Endothelial cell of umbilical vein (primary cell): ENCODE measurements at regions not wholly inside any gene's neighbourhood (a gene's known extent, or its start where the extent isn't known, plus 50 kb on each side); places are given as distances from the start of the nearest gene placed in this dataset.

Experiments used
- BruUV-seq: library from RNA; stranded (reverse); fragments of 400-500 nt; replicated peaks from 2 replicates; lab custom pipeline; 2021; lab: Mats Ljungman, UMichigan
- CTCF ChIA-PET: fragments of 300-600, 350-600 bp; sonication (Branson Sonifier 250); formaldehyde crosslinking; loops from one replicate; lab custom pipeline; 2021; ENCODE audit warnings: antibody characterized with exemption, inconsistent platforms; lab: Charles Lee
- POLR2A ChIA-PET: fragments of 300-600, 350-600 bp; sonication (Branson Sonifier 250); formaldehyde crosslinking; loops from one replicate; lab custom pipeline; 2021; ENCODE audit warnings: antibody characterized with exemption, inconsistent platforms; lab: Charles Lee
- DNase-seq: peaks from one replicate; pipeline ENCODE4 v3.0.0-alpha.2; 2011; ENCODE audit warnings: low read depth, low spot score
- FAIRE-seq: peaks from 2 replicates; lab custom pipeline; 2011; peaks lifted over from hg19 to GRCh38; lab: Jason Lieb, UNC
- H2AFZ ChIP-seq: 2 replicates; pipeline ENCODE4 v1.6.0; 2012; ENCODE audit warnings: low read depth, low read length, control low read depth, inconsistent platforms
- H3K27ac ChIP-seq: 2 replicates; pipeline ENCODE4 v1.5.1; 2011; ENCODE audit warnings: low read depth, mild to moderate bottlenecking, control low read depth, low read length, moderate library complexity; ENCODE audit not compliant: insufficient read depth
- H3K27me3 ChIP-seq, 2 experiments: 2 replicates each; pipeline versions ENCODE4 v1.6.0 to v1.6.1; 2011; ENCODE audit warnings: low read length in 2 of 2, mixed read lengths in 1 of 2; ENCODE audit not compliant: control insufficient read depth in 2 of 2, insufficient read depth in 2 of 2
- H3K36me3 ChIP-seq, 2 experiments: 2 replicates in 1 of 2; 3 replicates in 1 of 2; pipeline ENCODE4 v1.5.1; 2011; ENCODE audit warnings: low read length in 2 of 2, mild to moderate bottlenecking in 1 of 2, moderate library complexity in 1 of 2; ENCODE audit not compliant: control insufficient read depth in 2 of 2, insufficient read depth in 2 of 2; ENCODE audit errors: extremely low read depth in 1 of 2
- H3K4me1 ChIP-seq: 3 replicates; pipeline ENCODE4 v1.5.1; 2011; ENCODE audit warnings: mild to moderate bottlenecking, low read length; ENCODE audit not compliant: control insufficient read depth, insufficient read depth; ENCODE audit errors: extremely low read depth
- H3K4me2 ChIP-seq: 2 replicates; pipeline ENCODE4 v1.6.1; 2011; ENCODE audit warnings: low read length, control low read depth, mixed read lengths; ENCODE audit not compliant: insufficient read depth
- H3K4me3 ChIP-seq, 3 experiments: fragments of 200-600 bp in 1 of 3; sonication (generic), shearing (Covaris generic) in 1 of 3; replicated peaks in 1 of 3; 2 replicates each; pipeline ENCODE4 v1.5.1; 2011 to 2016; ENCODE audit warnings: control low read depth in 3 of 3, low read length in 3 of 3, mild to moderate bottlenecking in 2 of 3, inconsistent platforms in 1 of 3, low read depth in 1 of 3, moderate library complexity in 1 of 3; ENCODE audit not compliant: insufficient read depth in 1 of 3
- H3K79me2 ChIP-seq: 2 replicates; pipeline ENCODE4 v1.6.0; 2012; ENCODE audit warnings: low read length, inconsistent platforms; ENCODE audit not compliant: control insufficient read depth, insufficient read depth
- H3K9ac ChIP-seq: replicated peaks from 2 replicates; pipeline ENCODE3; 2011; ENCODE audit warnings: low read length, control low read depth; ENCODE audit not compliant: insufficient read depth; ENCODE audit errors: extremely low read depth
- H3K9me1 ChIP-seq: replicated peaks from 3 replicates; pipeline ENCODE4 v1.6.0; 2011; ENCODE audit warnings: mild to moderate bottlenecking, low read length; ENCODE audit not compliant: control insufficient read depth, insufficient read depth; ENCODE audit errors: extremely low read depth
- H3K9me3 ChIP-seq: replicated peaks from 2 replicates; pipeline ENCODE4 v1.5.1; 2012; ENCODE audit warnings: low read length, inconsistent platforms; ENCODE audit not compliant: control insufficient read depth, insufficient read depth
- H4K20me1 ChIP-seq: replicated peaks from 2 replicates; pipeline ENCODE3; 2011; ENCODE audit warnings: mild to moderate bottlenecking, low read length; ENCODE audit not compliant: control insufficient read depth, insufficient read depth; ENCODE audit errors: extremely low read depth
- EZH2 ChIP-seq: IDR thresholded peaks from 2 replicates; pipeline ENCODE4 v1.6.1; 2012; ENCODE audit warnings: borderline replicate concordance, low read depth, mild to moderate bottlenecking, moderate library complexity, low read length, inconsistent platforms; ENCODE audit not compliant: severe bottlenecking
- FOS ChIP-seq: IDR thresholded peaks from 2 replicates; pipeline ENCODE4 v1.6.1; 2011; ENCODE audit warnings: mild to moderate bottlenecking, low read length, moderate library complexity, borderline replicate concordance; ENCODE audit not compliant: insufficient read depth
- GATA2 ChIP-seq: IDR thresholded peaks from 2 replicates; pipeline ENCODE4 v1.7.0; 2011; ENCODE audit warnings: low read depth, mild to moderate bottlenecking, moderate library complexity, mixed read lengths, low read length; ENCODE audit not compliant: insufficient read length, insufficient read depth
- JUN ChIP-seq: IDR thresholded peaks from 2 replicates; pipeline ENCODE4 v1.6.1; 2011; ENCODE audit warnings: borderline replicate concordance, low read depth; ENCODE audit not compliant: insufficient read length, insufficient read depth
- MYC ChIP-seq: IDR thresholded peaks from one replicate; pipeline ENCODE4 v1.6.1; 2011; ENCODE audit warnings: mild to moderate bottlenecking, low read depth, low read length
- POLR2A ChIP-seq: IDR thresholded peaks from 2 replicates; pipeline ENCODE4 v1.6.1; 2012; ENCODE audit warnings: low read depth, mild to moderate bottlenecking, control low read depth, low read length
- POLR2AphosphoS5 ChIP-seq: IDR thresholded peaks from 2 replicates; pipeline ENCODE4 v1.6.1; 2012; ENCODE audit warnings: low read depth, mild to moderate bottlenecking, control low read depth, low read length, moderate library complexity; ENCODE audit not compliant: insufficient read depth
- dilution Hi-C: fragments of 300-500 bp; cut with MboI; formaldehyde crosslinking; loops from one replicate; pipeline ENCODE4 v1.15.0; 2019; ENCODE audit warnings: low sequenced_read_pairs; ENCODE audit not compliant: extremely low pct_ligation_motif_present
- intact Hi-C: fragments of 100-400 bp; cut with micrococcal nuclease; formaldehyde crosslinking; loops from one replicate; pipeline ENCODE4 v1.10.0; 2022
- TF ChIP-seq, protein P1 (sequence below), 2 donors: IDR thresholded peaks; 1 replicate in 1 of 2; 2 replicates in 1 of 2; pipeline ENCODE4 v1.5.1; 2011; ENCODE audit warnings: low read length in 2 of 2, mild to moderate bottlenecking in 2 of 2, moderate library complexity in 2 of 2, control low read depth in 1 of 2, inconsistent platforms in 1 of 2, low read depth in 1 of 2; ENCODE audit not compliant: insufficient read depth in 1 of 2; ENCODE audit errors: extremely low read depth in 1 of 2
- TF ChIP-seq, protein P2 (sequence below): IDR thresholded peaks from 2 replicates; pipeline ENCODE4 v1.6.1; 2011; ENCODE audit not compliant: insufficient read depth, insufficient read length

DNA sequence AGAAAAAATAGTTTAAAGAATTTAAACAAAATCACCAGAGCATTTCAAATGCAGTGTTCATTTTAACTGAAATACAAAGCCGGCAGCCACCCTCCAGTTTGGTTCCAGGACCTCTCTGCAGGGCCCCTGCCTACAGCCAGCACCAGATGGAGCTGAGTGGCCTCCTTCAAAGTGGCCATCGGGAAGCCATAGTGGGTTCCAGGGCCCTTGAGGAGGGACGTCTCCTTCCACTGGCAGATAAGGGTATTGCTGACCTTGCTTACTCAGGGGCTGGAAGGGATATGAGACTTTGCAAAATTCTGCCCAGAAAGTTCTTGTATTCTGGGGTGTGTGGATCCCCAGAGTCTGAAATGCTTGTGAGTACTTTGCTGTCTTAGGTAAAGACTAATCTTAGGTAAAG lies 205.2 kb upstream of the APCDD1 start:
- H3K4me2 ChIP-seq, result no peak overlapping the region

More for the DNA sequence above, 205.2 kb upstream of the APCDD1 start:
- dilution Hi-C loops (no loop called here), intact Hi-C loops (no loop called here)
- no peak for DNase-seq
- Histone ChIP-seq H4K20me1 (no peaks in the 10 kb centered on the region), H3K9me1 (no peaks in the 10 kb centered on the region), H3K79me2 (no peaks in the 10 kb centered on the region), H3K9ac (no peak overlapping the region), H3K27ac (no peak overlapping the region), H3K9me3 (no peaks in the 10 kb centered on the region), H3K4me1 (no peaks in the 10 kb centered on the region), H2AFZ (no peak overlapping the region), H3K27me3 (peaks cover 3 to 15% of the 10 kb centered on the region in 2 experiments), H3K4me3 (no peak overlapping the region), H3K36me3 (no peaks in the 10 kb centered on the region)
- FAIRE-seq, result no peak
- ChIA-PET POLR2A (no interaction called here), CTCF (interaction anchor here (1.5 kb wide), 1 partner anchor 9 kb away, joined by 3 read pairs; no protein-coding TSS in a partner anchor)
- no TSS peak for BruUV-seq
- TF ChIP-seq GATA2 (no peak), FOS (no peak), MYC (no peak), POLR2AphosphoS5 (no peak), EZH2 (no peak), JUN (no peak), POLR2A (no peak)
- TF ChIP-seq, protein P1, sequence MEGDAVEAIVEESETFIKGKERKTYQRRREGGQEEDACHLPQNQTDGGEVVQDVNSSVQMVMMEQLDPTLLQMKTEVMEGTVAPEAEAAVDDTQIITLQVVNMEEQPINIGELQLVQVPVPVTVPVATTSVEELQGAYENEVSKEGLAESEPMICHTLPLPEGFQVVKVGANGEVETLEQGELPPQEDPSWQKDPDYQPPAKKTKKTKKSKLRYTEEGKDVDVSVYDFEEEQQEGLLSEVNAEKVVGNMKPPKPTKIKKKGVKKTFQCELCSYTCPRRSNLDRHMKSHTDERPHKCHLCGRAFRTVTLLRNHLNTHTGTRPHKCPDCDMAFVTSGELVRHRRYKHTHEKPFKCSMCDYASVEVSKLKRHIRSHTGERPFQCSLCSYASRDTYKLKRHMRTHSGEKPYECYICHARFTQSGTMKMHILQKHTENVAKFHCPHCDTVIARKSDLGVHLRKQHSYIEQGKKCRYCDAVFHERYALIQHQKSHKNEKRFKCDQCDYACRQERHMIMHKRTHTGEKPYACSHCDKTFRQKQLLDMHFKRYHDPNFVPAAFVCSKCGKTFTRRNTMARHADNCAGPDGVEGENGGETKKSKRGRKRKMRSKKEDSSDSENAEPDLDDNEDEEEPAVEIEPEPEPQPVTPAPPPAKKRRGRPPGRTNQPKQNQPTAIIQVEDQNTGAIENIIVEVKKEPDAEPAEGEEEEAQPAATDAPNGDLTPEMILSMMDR (IDR thresholded peaks at IDR 0.05; ENCODE audit: extremely low read depth in 1 of 2, insufficient read depth in 1 of 2, low read depth in 1 of 2, low read length in 2 of 2), result no peak
- TF ChIP-seq, protein P2, sequence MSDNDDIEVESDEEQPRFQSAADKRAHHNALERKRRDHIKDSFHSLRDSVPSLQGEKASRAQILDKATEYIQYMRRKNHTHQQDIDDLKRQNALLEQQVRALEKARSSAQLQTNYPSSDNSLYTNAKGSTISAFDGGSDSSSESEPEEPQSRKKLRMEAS, result no peak
